ACC112 (cell line): ENCODE measurements at regions not wholly inside any gene's neighbourhood (a gene's known extent, or its start where the extent isn't known, plus 50 kb on each side); places are given as distances from the start of the nearest gene placed in this dataset.

Source experiments
- H2AFZ ChIP-seq: fragments of 200-600 bp; sonication (generic); one replicate; pipeline ENCODE4 v1.6.0; 2017; ENCODE audit warnings: antibody characterized with exemption, low read length; ENCODE audit not compliant: unreplicated experiment
- H3K27ac ChIP-seq: fragments of 200-600 bp; sonication (generic); 2 replicates; pipeline ENCODE4 v1.5.1; 2014; ENCODE audit warnings: low read depth, mild to moderate bottlenecking, antibody characterized with exemption, low read length, moderate library complexity
- H3K27me3 ChIP-seq: fragments of 200-600 bp; sonication (generic); 2 replicates; pipeline ENCODE4 v1.6.1; 2014; ENCODE audit warnings: mild to moderate bottlenecking, antibody characterized with exemption, low read length, moderate library complexity, mixed read lengths; ENCODE audit not compliant: insufficient read depth
- H3K36me3 ChIP-seq: fragments of 200-600 bp; sonication (generic); 2 replicates; pipeline ENCODE4 v1.6.1; 2016; ENCODE audit warnings: mild to moderate bottlenecking, antibody characterized with exemption, low read length, moderate library complexity, mixed read lengths; ENCODE audit not compliant: insufficient read depth
- H3K4me1 ChIP-seq: fragments of 200-600 bp; sonication (generic); one replicate; pipeline ENCODE4 v1.6.1; 2016; ENCODE audit warnings: low read length, mixed read lengths; ENCODE audit not compliant: insufficient read depth, unreplicated experiment, control insufficient read depth
- H3K4me3 ChIP-seq: fragments of 200-600 bp; sonication (generic); 2 replicates; pipeline ENCODE4 v1.5.1; 2014; ENCODE audit warnings: mild to moderate bottlenecking, low read depth, low read length
- H3K79me2 ChIP-seq: fragments of 200-600 bp; sonication (generic); one replicate; pipeline ENCODE4 v1.6.0; 2016; ENCODE audit warnings: low read length; ENCODE audit not compliant: control insufficient read depth, unreplicated experiment, insufficient read depth

GRCh38 chr12:115710104-115710564, 567.4 kb downstream of the MED13L start:
- 0 out of 2 replicates have a peak, but pooled peaks cover 3% of the 10 kb centered on the region for H3K27me3 ChIP-seq
- no peaks in the 10 kb centered on the region for H3K36me3 ChIP-seq
- H3K27ac ChIP-seq = no peak overlapping the region
- no peaks in the 10 kb centered on the region for H3K4me1 ChIP-seq
- no peaks in the 10 kb centered on the region for H3K79me2 ChIP-seq
- no peak overlapping the region for H3K4me3 ChIP-seq
- no peak overlapping the region for H2AFZ ChIP-seq

GRCh38 chr12:115709540-115710011, 567.9 kb downstream of the MED13L start:
- Histone ChIP-seq H3K36me3 (no peaks in the 10 kb centered on the region), H3K27ac (no peak overlapping the region), H3K4me3 (no peak overlapping the region), H3K4me1 (no peaks in the 10 kb centered on the region), H3K79me2 (no peaks in the 10 kb centered on the region), H2AFZ (no peak overlapping the region), H3K27me3 (0 out of 2 replicates have a peak, but pooled peaks cover 3% of the 10 kb centered on the region)

GRCh38 chr12:115708801-115709200, 568.7 kb downstream of the MED13L start:
- Histone ChIP-seq H3K27ac (no peak overlapping the region), H3K4me1 (no peaks in the 10 kb centered on the region), H3K36me3 (no peaks in the 10 kb centered on the region), H2AFZ (no peak overlapping the region), H3K27me3 (no peaks in the 10 kb centered on the region), H3K4me3 (no peak overlapping the region), H3K79me2 (no peaks in the 10 kb centered on the region)

GRCh38 chr12:115700896-115701465, 576.5 kb downstream of the MED13L start:
- H3K4me3 ChIP-seq = no peak overlapping the region
- no peak overlapping the region for H2AFZ ChIP-seq
- H3K4me1 ChIP-seq = no peaks in the 10 kb centered on the region

GRCh38 chr12:115700081-115700480, 577.4 kb downstream of the MED13L start:
- H3K27ac ChIP-seq = no peak overlapping the region
- no peaks in the 10 kb centered on the region for H3K4me1 ChIP-seq
- no peaks in the 10 kb centered on the region for H3K27me3 ChIP-seq
- no peak overlapping the region for H3K4me3 ChIP-seq
- H3K79me2 ChIP-seq = no peaks in the 10 kb centered on the region
- H2AFZ ChIP-seq = no peak overlapping the region
- H3K36me3 ChIP-seq = no peaks in the 10 kb centered on the region

More at GRCh38 chr12:115700896-115701465, 576.5 kb downstream of the MED13L start:
- no peaks in the 10 kb centered on the region for H3K27me3 ChIP-seq
- H3K79me2 ChIP-seq = no peaks in the 10 kb centered on the region
- H3K36me3 ChIP-seq = no peaks in the 10 kb centered on the region
- H3K27ac ChIP-seq = no peak overlapping the region

GRCh38 chr12:115698257-115698656, 579.2 kb downstream of the MED13L start:
- Histone ChIP-seq H2AFZ (no peak overlapping the region), H3K36me3 (no peaks in the 10 kb centered on the region), H3K4me3 (no peak overlapping the region), H3K4me1 (no peaks in the 10 kb centered on the region), H3K27me3 (no peaks in the 10 kb centered on the region), H3K79me2 (no peaks in the 10 kb centered on the region), H3K27ac (no peak overlapping the region)

GRCh38 chr12:115697340-115697739, 580.2 kb downstream of the MED13L start:
- H2AFZ ChIP-seq = no peak overlapping the region
- H3K4me3 ChIP-seq = no peak overlapping the region
- no peaks in the 10 kb centered on the region for H3K27me3 ChIP-seq
- no peaks in the 10 kb centered on the region for H3K36me3 ChIP-seq
- H3K79me2 ChIP-seq = no peaks in the 10 kb centered on the region
- H3K4me1 ChIP-seq = no peaks in the 10 kb centered on the region
- H3K27ac ChIP-seq = no peak overlapping the region

GRCh38 chr12:115694564-115694963, 582.9 kb downstream of the MED13L start:
- Histone ChIP-seq H3K27ac (no peak overlapping the region), H3K36me3 (no peaks in the 10 kb centered on the region), H3K27me3 (no peaks in the 10 kb centered on the region), H3K79me2 (no peaks in the 10 kb centered on the region), H3K4me3 (no peak overlapping the region), H3K4me1 (no peaks in the 10 kb centered on the region), H2AFZ (no peak overlapping the region)

GRCh38 chr12:115693970-115694369, 583.5 kb downstream of the MED13L start:
- H3K27ac ChIP-seq = no peak overlapping the region
- no peak overlapping the region for H2AFZ ChIP-seq
- H3K4me3 ChIP-seq = no peak overlapping the region
- no peaks in the 10 kb centered on the region for H3K79me2 ChIP-seq
- no peaks in the 10 kb centered on the region for H3K27me3 ChIP-seq
- no peaks in the 10 kb centered on the region for H3K36me3 ChIP-seq
- no peaks in the 10 kb centered on the region for H3K4me1 ChIP-seq

GRCh38 chr12:115691123-115691522, 586.4 kb downstream of the MED13L start:
- Histone ChIP-seq H3K27me3 (no peaks in the 10 kb centered on the region), H3K79me2 (no peaks in the 10 kb centered on the region), H3K4me1 (no peaks in the 10 kb centered on the region), H2AFZ (no peak overlapping the region), H3K4me3 (no peak overlapping the region), H3K36me3 (no peaks in the 10 kb centered on the region), H3K27ac (no peak overlapping the region)

GRCh38 chr12:115687094-115687493, 590.4 kb downstream of the MED13L start:
- Histone ChIP-seq H3K36me3 (no peaks in the 10 kb centered on the region), H2AFZ (no peak overlapping the region), H3K4me1 (no peaks in the 10 kb centered on the region), H3K27me3 (no peaks in the 10 kb centered on the region), H3K4me3 (no peak overlapping the region), H3K27ac (no peak overlapping the region), H3K79me2 (no peaks in the 10 kb centered on the region)
